ENCODE measurements at regions not wholly inside any gene's neighbourhood (a gene's known extent, or its start where the extent isn't known, plus 50 kb on each side); places are given as distances from the start of the nearest gene placed in this dataset.

GRCh38 chr10:28794986-28795385 lies 117.7 kb downstream of the BAMBI start:
- ATAC-seq (ENCODE audit: low read depth): no peak
- H3K4me1 Mint-ChIP-seq: no peaks in the 10 kb centered on the region
- peaks cover 6% of the 10 kb centered on the region for H3K27me3 Mint-ChIP-seq
- H3K27ac Mint-ChIP-seq: no peak overlapping the region
- DNase-seq: no peak
- no peaks in the 10 kb centered on the region for H3K36me3 Mint-ChIP-seq
- no peak overlapping the region for H3K4me3 Mint-ChIP-seq
- POLR2A ChIA-PET: no interaction called here
- H3K9me3 Mint-ChIP-seq: no peaks in the 10 kb centered on the region

- ATAC-seq (ENCODE audit: low read depth): no peak
- DNase-seq: no peak
- peaks cover 6% of the 10 kb centered on the region for H3K27me3 Mint-ChIP-seq
- H3K27ac Mint-ChIP-seq: no peak overlapping the region
- no peaks in the 10 kb centered on the region for H3K9me3 Mint-ChIP-seq
- H3K4me1 Mint-ChIP-seq: no peaks in the 10 kb centered on the region
- H3K36me3 Mint-ChIP-seq: no peaks in the 10 kb centered on the region
- no peak overlapping the region for H3K4me3 Mint-ChIP-seq
- POLR2A ChIA-PET: no interaction called here
Measured at GRCh38 chr10:28796606-28797512, 119.5 kb downstream of the BAMBI start.

- H3K4me1 Mint-ChIP-seq: no peaks in the 10 kb centered on the region
- peaks cover 3% of the 10 kb centered on the region for H3K27me3 Mint-ChIP-seq
- no peak overlapping the region for H3K4me3 Mint-ChIP-seq
- ATAC-seq (ENCODE audit: low read depth) (no peak), DNase-seq (no peak)
- no peak overlapping the region for H3K27ac Mint-ChIP-seq
- H3K9me3 Mint-ChIP-seq: no peaks in the 10 kb centered on the region
- no peaks in the 10 kb centered on the region for H3K36me3 Mint-ChIP-seq
- POLR2A ChIA-PET: no interaction called here
Measured at GRCh38 chr10:28797904-28798371, 120.6 kb downstream of the BAMBI start.

- ATAC-seq (ENCODE audit: low read depth): no peak
- Mint-ChIP-seq H3K9me3 (no peaks in the 10 kb centered on the region), H3K36me3 (no peaks in the 10 kb centered on the region), H3K4me1 (no peaks in the 10 kb centered on the region), H3K4me3 (no peak overlapping the region), H3K27ac (no peak overlapping the region), H3K27me3 (peaks cover 3% of the 10 kb centered on the region)
- POLR2A ChIA-PET: no interaction called here
- no peak for DNase-seq
Measured at GRCh38 chr10:28798428-28798955, 121.2 kb downstream of the BAMBI start.

GRCh38 chr10:28798964-28799363 lies 121.6 kb downstream of the BAMBI start:
- no peaks in the 10 kb centered on the region for H3K36me3 Mint-ChIP-seq

GRCh38 chr10:28800144-28800543 lies 122.8 kb downstream of the BAMBI start:
- Mint-ChIP-seq H3K9me3 (no peaks in the 10 kb centered on the region), H3K36me3 (no peaks in the 10 kb centered on the region), H3K27me3 (peaks cover 3% of the 10 kb centered on the region), H3K4me1 (no peaks in the 10 kb centered on the region), H3K4me3 (no peak overlapping the region), H3K27ac (no peak overlapping the region)
- DNase-seq (no peak), ATAC-seq (ENCODE audit: low read depth) (no peak)
- POLR2A ChIA-PET: no interaction called here

More at GRCh38 chr10:28798964-28799363, 121.6 kb downstream of the BAMBI start:
- peaks cover 3% of the 10 kb centered on the region for H3K27me3 Mint-ChIP-seq
- POLR2A ChIA-PET: no interaction called here
- ATAC-seq (ENCODE audit: low read depth): no peak
- no peaks in the 10 kb centered on the region for H3K4me1 Mint-ChIP-seq
- no peak overlapping the region for H3K27ac Mint-ChIP-seq
- H3K4me3 Mint-ChIP-seq: no peak overlapping the region
- DNase-seq: no peak
- H3K9me3 Mint-ChIP-seq: no peaks in the 10 kb centered on the region

GRCh38 chr10:28801247-28801646 lies 123.9 kb downstream of the BAMBI start:
- ATAC-seq (ENCODE audit: low read depth) (no peak), DNase-seq (no peak)
- Mint-ChIP-seq H3K4me3 (no peak overlapping the region), H3K9me3 (no peaks in the 10 kb centered on the region), H3K27ac (no peak overlapping the region), H3K4me1 (no peaks in the 10 kb centered on the region), H3K36me3 (no peaks in the 10 kb centered on the region), H3K27me3 (peaks cover 6% of the 10 kb centered on the region)
- POLR2A ChIA-PET: no interaction called here

- Mint-ChIP-seq H3K4me3 (no peak overlapping the region), H3K36me3 (no peaks in the 10 kb centered on the region), H3K4me1 (no peaks in the 10 kb centered on the region), H3K27me3 (peaks cover 8% of the 10 kb centered on the region), H3K9me3 (no peaks in the 10 kb centered on the region), H3K27ac (no peak overlapping the region)
- no peak for DNase-seq
- POLR2A ChIA-PET: no interaction called here
- ATAC-seq (ENCODE audit: low read depth): no peak
Measured at GRCh38 chr10:28801869-28802268, 124.5 kb downstream of the BAMBI start.

- Mint-ChIP-seq H3K9me3 (no peaks in the 10 kb centered on the region), H3K4me1 (peaks cover 1% of the 10 kb centered on the region), H3K27me3 (peaks cover 27% of the 10 kb centered on the region)
Measured at GRCh38 chr10:28805390-28805789, 128.1 kb downstream of the BAMBI start.

GRCh38 chr10:28806488-28806941 lies 129.2 kb downstream of the BAMBI start:
- peaks cover 1% of the 10 kb centered on the region for H3K4me1 Mint-ChIP-seq
- no peak overlapping the region for H3K4me3 Mint-ChIP-seq
- DNase-seq (no peak), ATAC-seq (ENCODE audit: low read depth) (no peak)
- POLR2A ChIA-PET: no interaction called here
- H3K36me3 Mint-ChIP-seq: no peaks in the 10 kb centered on the region
- peaks cover 27% of the 10 kb centered on the region for H3K27me3 Mint-ChIP-seq
- H3K27ac Mint-ChIP-seq: no peak overlapping the region
- no peaks in the 10 kb centered on the region for H3K9me3 Mint-ChIP-seq

More at GRCh38 chr10:28805390-28805789, 128.1 kb downstream of the BAMBI start:
- DNase-seq (no peak), ATAC-seq (ENCODE audit: low read depth) (no peak)
- no peak overlapping the region for H3K27ac Mint-ChIP-seq
- H3K4me3 Mint-ChIP-seq: no peak overlapping the region
- H3K36me3 Mint-ChIP-seq: no peaks in the 10 kb centered on the region
- POLR2A ChIA-PET: no interaction called here

GRCh38 chr10:28806951-28807759 lies 129.8 kb downstream of the BAMBI start:
- POLR2A ChIA-PET: no interaction called here
- DNase-seq (no peak), ATAC-seq (ENCODE audit: low read depth) (no peak)
- no peak overlapping the region for H3K4me3 Mint-ChIP-seq
- peaks cover 1% of the 10 kb centered on the region for H3K4me1 Mint-ChIP-seq
- no peaks in the 10 kb centered on the region for H3K9me3 Mint-ChIP-seq
- peaks cover 27% of the 10 kb centered on the region for H3K27me3 Mint-ChIP-seq
- no peaks in the 10 kb centered on the region for H3K36me3 Mint-ChIP-seq
- no peak overlapping the region for H3K27ac Mint-ChIP-seq

- Mint-ChIP-seq H3K27me3 (peaks cover 27% of the 10 kb centered on the region), H3K4me1 (peaks cover 1% of the 10 kb centered on the region)
Measured at GRCh38 chr10:28807760-28808613, 130.7 kb downstream of the BAMBI start.

GRCh38 chr10:28808693-28809092 lies 131.4 kb downstream of the BAMBI start:
- Mint-ChIP-seq H3K36me3 (no peaks in the 10 kb centered on the region), H3K27ac (no peak overlapping the region), H3K4me1 (peaks cover 1% of the 10 kb centered on the region), H3K4me3 (no peak overlapping the region), H3K27me3 (peaks cover 27% of the 10 kb centered on the region), H3K9me3 (no peaks in the 10 kb centered on the region)
- POLR2A ChIA-PET: no interaction called here
- DNase-seq (no peak), ATAC-seq (ENCODE audit: low read depth) (no peak)

More at GRCh38 chr10:28807760-28808613, 130.7 kb downstream of the BAMBI start:
- no peak overlapping the region for H3K4me3 Mint-ChIP-seq
- no peaks in the 10 kb centered on the region for H3K9me3 Mint-ChIP-seq
- H3K27ac Mint-ChIP-seq: no peak overlapping the region
- H3K36me3 Mint-ChIP-seq: no peaks in the 10 kb centered on the region
- POLR2A ChIA-PET: no interaction called here
- no peak for ATAC-seq (ENCODE audit: low read depth)
- DNase-seq: no peak
